Heart right ventricle (tissue), 16 donors: ENCODE measurements at regions not wholly inside any gene's neighbourhood (a gene's known extent, or its start where the extent isn't known, plus 50 kb on each side); places are given as distances from the start of the nearest gene placed in this dataset.

Source experiments
- ATAC-seq, 8 donors: fragments of 200-7000 bp; cut with Tn5 transposase; one replicate each; pipeline ENCODE4 v1.9.1; 2020; ENCODE audit warnings: mild to moderate bottlenecking in 8 of 8, moderate library complexity in 8 of 8, moderate number of reproducible peaks in 1 of 8
- DNase-seq, 2 donors: peaks; one replicate each; pipeline ENCODE4 v3.0.0-alpha.2; 2020
- H3K27ac ChIP-seq, 10 donors: fragments of 200-600 bp; sonication (generic) in 2 of 10; one replicate each; pipeline versions ENCODE4 v1.5.0 to v1.8.0; 2020 to 2022; ENCODE audit warnings: mild to moderate bottlenecking in 3 of 10
- H3K27me3 ChIP-seq, 7 donors: fragments of 200-600 bp; one replicate each; pipeline ENCODE4 v1.8.0; 2021 to 2022; ENCODE audit warnings: mild to moderate bottlenecking in 2 of 7
- H3K36me3 ChIP-seq, 9 donors: fragments of 200-600 bp; sonication (generic) in 1 of 9; one replicate each; pipeline versions ENCODE4 v1.5.0 to v1.8.0; 2020 to 2022; ENCODE audit warnings: mild to moderate bottlenecking in 2 of 9
- H3K4me1 ChIP-seq, 9 donors: fragments of 200-600 bp; sonication (generic) in 1 of 9; one replicate each; pipeline versions ENCODE4 v1.5.0 to v1.8.0; 2020 to 2022; ENCODE audit warnings: mild to moderate bottlenecking in 4 of 9
- H3K4me3 ChIP-seq, 10 donors: fragments of 200-600 bp; sonication (generic) in 2 of 10; one replicate each; pipeline versions ENCODE4 v1.5.0 to v1.8.0; 2020 to 2022; ENCODE audit warnings: mild to moderate bottlenecking in 7 of 10, moderate library complexity in 2 of 10
- H3K9me3 ChIP-seq, 11 donors: fragments of 200-600 bp in 10 of 11; sonication (generic) in 2 of 11; one replicate each; pipeline versions ENCODE4 v1.5.0 to v1.8.0; 2013 to 2022; ENCODE audit warnings: mild to moderate bottlenecking in 2 of 11, control low read depth in 1 of 11, moderate library complexity in 1 of 11
- CTCF ChIP-seq, 9 donors: fragments of 200-600 bp; sonication (generic) in 2 of 9; IDR thresholded peaks; one replicate each; pipeline versions ENCODE4 v1.5.0 to v1.8.0; 2021 to 2022; ENCODE audit warnings: antibody characterized with exemption in 9 of 9, mild to moderate bottlenecking in 5 of 9, moderate library complexity in 1 of 9
- WGBS, 2 donors: extraction: QIAGEN DNeasy Blood & Tissue Kit; methylation state at CpG; one replicate each; pipeline ENCODE4 v1.1.7; 2013; ENCODE audit warnings: inconsistent platforms in 1 of 2; 5-methylcytosine and 5-hydroxymethylcytosine counted together
- intact Hi-C, 10 donors: fragments of 100-400 bp; cut with DNase I; formaldehyde crosslinking; loops; one replicate each; pipeline versions ENCODE4 v1.11.1 to v1.14.2; 2022
- donor health status: Arrhythmogenic right ventricular cardiomyopathy.
- donor health status: ischemic (EF 13 %, LVEDD 7.1; RV severe dilation, severe dysfunction).
- donor health status: healthy with polysubstance abuse.
- donor health status: DM: no; HTN: yes; CAD: no.
- donor health status: DM: no; HTN: no; CAD: no.
- donor health status: ischemic (EF 25% LVEDD 6.9; RV normal size, moderate dysfunction).
- donor health status: ischemic (EF 25% LVEDD 5.7; RV mildly dilated, moderate dysfunction).
- donor health status: healthy.
- donor health status: DM: yes; HTN: yes; CAD: no.
- donor health status: Ischemic cardiomyopathy.
- donor health status: ischemic (EF 35%, LVEDD 5.7; RV mildly dilated, moderate dysfunction).
- donor health status: nonischemic (EF 11% LVEDD 7.7; RV severe dilation, severe dysfunction).
- donor health status: DM: yes; HTN: yes; CAD: no.
- donor health status: PGD.
- donor health status: ischemic (EF 29% LVEDD 5.4; RV normal size, mild dysfunction).
- donor health status: nonischemic (EF 23%, LVEDD 6.1; RV moderate dilation, normal function).

- H3K27me3 ChIP-seq: no peaks in the 10 kb centered on the region
- no peak overlapping the region for H3K27ac ChIP-seq
- no peak for DNase-seq
- no peaks in the 10 kb centered on the region for H3K4me1 ChIP-seq
- intact Hi-C loops: no loop called here
- ATAC-seq: no peak
- peaks cover 0 to 3% (median 0%) of the 10 kb centered on the region in 11 donors for H3K9me3 ChIP-seq
- WGBS, 2 donors: 77 to 83% methylated on average over 1 of the region's 1 CpG
- H3K4me3 ChIP-seq: no peak overlapping the region
- no peaks in the 10 kb centered on the region for H3K36me3 ChIP-seq
- TF ChIP-seq CTCF (IDR thresholded peaks at IDR 0.05): no peak
Observed at GRCh38 chr9:11868795-11869194, 824.4 kb upstream of the TYRP1 start.

DNA sequence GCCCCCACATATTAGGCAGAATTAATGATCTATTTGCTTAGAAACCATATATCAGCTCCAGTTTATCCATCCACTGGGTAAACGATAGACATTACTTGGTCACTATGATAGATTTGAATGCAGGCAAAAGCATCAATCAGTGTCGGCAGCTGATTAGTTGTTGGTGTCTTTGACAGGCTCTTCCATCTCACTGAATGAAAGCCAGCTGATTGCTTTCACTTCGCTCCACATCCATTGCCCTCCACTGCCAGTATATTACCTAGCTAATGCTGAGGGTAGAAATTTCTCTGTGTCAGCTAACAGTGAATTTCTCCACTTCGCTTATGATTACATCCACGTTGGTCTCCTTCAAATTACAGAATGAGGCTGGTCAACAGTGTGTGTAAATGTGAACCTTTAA lies 821.3 kb upstream of the TYRP1 start:
- 51 to 57% methylated on average over 5 of the region's 5 CpGs for WGBS, 2 donors
- no peaks in the 10 kb centered on the region for H3K36me3 ChIP-seq
- no peak overlapping the region for H3K27ac ChIP-seq
- H3K4me3 ChIP-seq: no peak overlapping the region
- no peaks in the 10 kb centered on the region for H3K27me3 ChIP-seq
- TF ChIP-seq CTCF (IDR thresholded peaks at IDR 0.05): no peak
- intact Hi-C loops: loop anchor here in 1 of 10 donors (10.0 kb wide), 1 partner anchor 57 kb away; no protein-coding TSS in a partner anchor
- ATAC-seq (no peak), DNase-seq (no peak)
- H3K9me3 ChIP-seq: no peaks in the 10 kb centered on the region
- no peaks in the 10 kb centered on the region for H3K4me1 ChIP-seq

DNA sequence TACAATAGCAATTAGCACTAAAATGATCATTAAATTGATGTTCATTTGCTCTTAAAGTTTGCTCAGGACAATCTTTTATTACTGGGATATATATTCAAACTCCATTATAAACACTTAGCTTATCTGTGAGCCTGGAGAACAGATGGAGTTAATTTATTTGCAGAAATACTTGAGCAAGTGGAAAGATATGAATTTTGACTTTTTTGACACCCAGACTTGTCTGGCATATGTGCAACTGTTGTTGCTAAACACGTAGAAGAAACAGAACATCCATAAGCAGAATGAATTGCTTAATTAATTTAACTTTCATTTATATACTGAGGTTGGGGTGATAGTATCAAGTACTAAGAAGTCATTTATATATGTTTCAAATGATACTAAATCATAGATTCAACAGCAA lies 820.7 kb upstream of the TYRP1 start:
- intact Hi-C loops: loop anchor here in 1 of 10 donors (10.0 kb wide), 1 partner anchor 58 kb away; no protein-coding TSS in a partner anchor
- TF ChIP-seq CTCF (IDR thresholded peaks at IDR 0.05): no peak

DNA sequence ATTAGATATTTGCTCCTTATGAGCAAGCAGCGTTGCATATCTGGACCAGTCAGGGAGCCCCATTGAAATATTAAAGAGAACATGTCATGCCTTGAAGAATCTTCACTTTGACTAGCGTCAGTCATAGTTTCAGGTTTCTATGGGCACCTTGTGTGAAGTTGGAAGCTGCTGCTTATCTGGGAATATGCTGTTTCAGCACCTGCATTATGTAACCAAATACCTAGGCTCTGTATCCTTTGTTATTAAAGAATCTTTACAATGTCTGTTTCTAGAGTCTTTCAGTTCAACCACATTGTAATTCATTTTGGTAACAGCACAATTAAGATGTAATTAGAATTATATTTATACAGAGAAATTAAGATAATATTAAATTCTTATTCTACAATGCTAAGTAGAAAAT lies 818.8 kb upstream of the TYRP1 start:
- H3K9me3 ChIP-seq: no peaks in the 10 kb centered on the region
- H3K4me1 ChIP-seq: no peaks in the 10 kb centered on the region
- H3K36me3 ChIP-seq: no peaks in the 10 kb centered on the region
- intact Hi-C loops: loop anchor here in 1 of 10 donors (10.0 kb wide), 1 partner anchor 60 kb away; no protein-coding TSS in a partner anchor
- 71 to 79% methylated on average over 2 of the region's 2 CpGs for WGBS, 2 donors
- no peak overlapping the region for H3K27ac ChIP-seq
- H3K27me3 ChIP-seq: no peaks in the 10 kb centered on the region
- TF ChIP-seq CTCF (IDR thresholded peaks at IDR 0.05): no peak
- no peak for DNase-seq
- no peak overlapping the region for H3K4me3 ChIP-seq
- no peak for ATAC-seq

More for the DNA sequence above, 820.7 kb upstream of the TYRP1 start:
- Histone ChIP-seq H3K36me3 (no peaks in the 10 kb centered on the region), H3K27ac (no peak overlapping the region), H3K4me1 (no peaks in the 10 kb centered on the region), H3K27me3 (no peaks in the 10 kb centered on the region), H3K4me3 (no peak overlapping the region), H3K9me3 (no peaks in the 10 kb centered on the region)
- 46 to 52% methylated on average over 1 of the region's 1 CpG for WGBS, 2 donors
- DNase-seq (no peak), ATAC-seq (no peak)
